H1 (cell line): ENCODE measurements at regions not wholly inside any gene's neighbourhood (a gene's known extent, or its start where the extent isn't known, plus 50 kb on each side); places are given as distances from the start of the nearest gene placed in this dataset.

ENCODE experiments used
- CTCF ChIA-PET: fragments of 300-600 bp; sonication (Branson Sonifier 250); formaldehyde crosslinking; loops from one replicate; lab custom pipeline; 2021; ENCODE audit not compliant: partially characterized antibody; lab: Charles Lee
- POLR2A ChIA-PET: fragments of 300-600 bp; sonication (Branson Sonifier 250); formaldehyde crosslinking; loops from one replicate; lab custom pipeline; 2021; ENCODE audit warnings: inconsistent platforms; ENCODE audit not compliant: partially characterized antibody; lab: Charles Lee
- DNase-seq, 2 experiments: peaks; one replicate each; pipeline versions ENCODE4 v3.0.0 to v3.0.0-alpha.2; 2010 to 2022; ENCODE audit warnings: low spot score in 2 of 2, low read depth in 1 of 2, mixed read lengths in 1 of 2
- FAIRE-seq: peaks from 2 replicates; lab custom pipeline; 2011; peaks lifted over from hg19 to GRCh38; lab: Jason Lieb, UNC
- H2AFZ ChIP-seq: 2 replicates; pipeline ENCODE4 v1.8.1; 2012; ENCODE audit warnings: low read length, inconsistent platforms
- H2AK5ac ChIP-seq: 2 replicates; pipeline ENCODE4 v1.6.1; 2013; ENCODE audit warnings: low read depth, low read length
- H2BK120ac ChIP-seq: replicated peaks from 2 replicates; pipeline ENCODE3; 2013; ENCODE audit warnings: low read depth, low read length, inconsistent platforms
- H2BK12ac ChIP-seq: 2 replicates; pipeline ENCODE4 v1.6.1; 2013; ENCODE audit warnings: low read depth, low read length
- H2BK15ac ChIP-seq: 2 replicates; pipeline ENCODE4 v1.6.1; 2013; ENCODE audit warnings: low read length
- H2BK20ac ChIP-seq: 2 replicates; pipeline ENCODE4 v1.6.1; 2013; ENCODE audit warnings: low read length
- H2BK5ac ChIP-seq: 2 replicates; pipeline ENCODE4 v1.6.1; 2013; ENCODE audit warnings: low read depth, low read length
- H3K14ac ChIP-seq: 2 replicates; pipeline ENCODE4 v1.6.1; 2013; ENCODE audit warnings: inconsistent platforms; ENCODE audit not compliant: insufficient read length
- H3K18ac ChIP-seq: 2 replicates; pipeline ENCODE4 v1.6.1; 2013; ENCODE audit warnings: low read length; ENCODE audit errors: extremely low read depth
- H3K23ac ChIP-seq: 2 replicates; pipeline ENCODE4 v1.6.1; 2013; ENCODE audit warnings: inconsistent platforms; ENCODE audit not compliant: insufficient read length
- H3K23me2 ChIP-seq: 2 replicates; pipeline ENCODE4 v1.6.1; 2013; ENCODE audit warnings: low read depth, low read length
- H3K27ac ChIP-seq: 2 replicates; pipeline ENCODE4 v1.6.1; 2011; ENCODE audit warnings: low read depth, low read length, inconsistent platforms
- H3K27me3 ChIP-seq, 4 experiments: replicated peaks in 1 of 4; 1 replicate in 1 of 4; 2 replicates in 3 of 4; pipeline versions ENCODE4 v1.6.1 to v1.8.1; 2011 to 2013; ENCODE audit warnings: low read length in 3 of 4, mild to moderate bottlenecking in 3 of 4, inconsistent platforms in 2 of 4, mixed read lengths in 2 of 4, moderate library complexity in 1 of 4; ENCODE audit not compliant: control insufficient read depth in 3 of 4, insufficient read depth in 3 of 4; ENCODE audit errors: extremely low read depth in 1 of 4
- H3K36me3 ChIP-seq, 4 experiments: 2 replicates each; pipeline versions ENCODE4 v1.6.1 to v1.8.1; 2011 to 2013; ENCODE audit warnings: mild to moderate bottlenecking in 4 of 4, low read length in 3 of 4, moderate library complexity in 2 of 4, control low read depth in 1 of 4, inconsistent platforms in 1 of 4; ENCODE audit not compliant: insufficient read depth in 4 of 4, control insufficient read depth in 2 of 4
- H3K4ac ChIP-seq: replicated peaks from 2 replicates; pipeline ENCODE3; 2013; ENCODE audit warnings: low read length, low read depth, mixed read lengths, inconsistent platforms; ENCODE audit not compliant: insufficient read length
- H3K4me1 ChIP-seq, 4 experiments: replicated peaks in 1 of 4; 1 replicate in 1 of 4; 2 replicates in 3 of 4; pipeline versions ENCODE4 v1.6.1 to v1.8.1; 2011 to 2013; ENCODE audit warnings: low read length in 3 of 4, inconsistent platforms in 2 of 4, mixed read lengths in 1 of 4; ENCODE audit not compliant: insufficient read depth in 4 of 4, control insufficient read depth in 3 of 4
- H3K4me2 ChIP-seq, 2 experiments: 2 replicates each; pipeline versions ENCODE4 v1.6.1 to v1.8.1; 2011 to 2013; ENCODE audit warnings: low read depth in 2 of 2, low read length in 2 of 2, control low read depth in 1 of 2, inconsistent platforms in 1 of 2, mild to moderate bottlenecking in 1 of 2; ENCODE audit not compliant: insufficient read depth in 1 of 2
- H3K4me3 ChIP-seq, 4 experiments: fragments of 200-600, 300-600 bp in 1 of 4; sonication (generic), shearing (Covaris generic), sonication (Bioruptor Twin) in 1 of 4; 2 replicates each; pipeline versions ENCODE4 v1.5.1 to v1.8.1; 2011 to 2016; ENCODE audit warnings: low read length in 4 of 4, low read depth in 3 of 4, control low read depth in 2 of 4, inconsistent platforms in 2 of 4, mild to moderate bottlenecking in 2 of 4, mixed read lengths in 1 of 4, moderate library complexity in 1 of 4; ENCODE audit not compliant: insufficient read depth in 2 of 4; ENCODE audit errors: extremely low read depth in 1 of 4
- H3K56ac ChIP-seq: replicated peaks from 2 replicates; pipeline ENCODE3; 2013; ENCODE audit warnings: low read depth, mild to moderate bottlenecking, mixed read lengths, low read length, inconsistent platforms; ENCODE audit not compliant: insufficient read length
- H3K79me1 ChIP-seq: 2 replicates; pipeline ENCODE4 v1.6.1; 2013; ENCODE audit warnings: low read depth, low read length, control low read depth
- H3K79me2 ChIP-seq, 2 experiments: 2 replicates each; pipeline versions ENCODE4 v1.6.1 to v1.8.1; 2012 to 2013; ENCODE audit warnings: low read length in 2 of 2, mild to moderate bottlenecking in 2 of 2, inconsistent platforms in 1 of 2; ENCODE audit not compliant: insufficient read depth in 2 of 2, control insufficient read depth in 1 of 2
- H3K9ac ChIP-seq, 4 experiments: replicated peaks in 1 of 4; 1 replicate in 1 of 4; 2 replicates in 3 of 4; pipeline versions ENCODE4 v1.6.1 to v1.8.1; 2011 to 2013; ENCODE audit warnings: low read depth in 3 of 4, low read length in 3 of 4, control low read depth in 2 of 4, mild to moderate bottlenecking in 2 of 4, moderate library complexity in 2 of 4, inconsistent platforms in 1 of 4; ENCODE audit errors: extremely low read depth in 1 of 4
- H3K9me3 ChIP-seq, 2 experiments: 2 replicates each; pipeline versions ENCODE4 v1.6.1 to v1.8.1; 2012 to 2013; ENCODE audit warnings: mild to moderate bottlenecking in 2 of 2, moderate library complexity in 2 of 2, control low read depth in 1 of 2, inconsistent platforms in 1 of 2, low read depth in 1 of 2, low read length in 1 of 2, mixed read lengths in 1 of 2; ENCODE audit not compliant: insufficient read depth in 2 of 2
- H4K20me1 ChIP-seq, 2 experiments: replicated peaks in 1 of 2; 2 replicates each; pipeline versions ENCODE3 to v1.8.1; 2011 to 2013; ENCODE audit warnings: inconsistent platforms in 2 of 2, low read length in 2 of 2, mild to moderate bottlenecking in 1 of 2; ENCODE audit not compliant: insufficient read depth in 2 of 2, control insufficient read depth in 1 of 2
- H4K5ac ChIP-seq: 2 replicates; pipeline ENCODE4 v1.6.1; 2013; ENCODE audit warnings: low read length, low read depth, mixed read lengths, inconsistent platforms; ENCODE audit not compliant: insufficient read length
- H4K8ac ChIP-seq: 2 replicates; pipeline ENCODE4 v1.8.0; 2013; ENCODE audit warnings: mild to moderate bottlenecking, moderate library complexity, low read length, inconsistent platforms; ENCODE audit not compliant: insufficient read depth; ENCODE audit errors: extremely low read depth
- H4K91ac ChIP-seq: replicated peaks from 2 replicates; pipeline ENCODE3; 2013; ENCODE audit warnings: low read length, mixed read lengths, inconsistent platforms; ENCODE audit not compliant: insufficient read length
- ATF3 ChIP-seq: IDR thresholded peaks from 2 replicates; pipeline ENCODE4 v1.6.1; 2011; ENCODE audit warnings: low read depth, mild to moderate bottlenecking, low read length; ENCODE audit not compliant: insufficient read depth
- CBX8 ChIP-seq: fragments of 300-800, 300-1000 bp; sonication (generic); IDR thresholded peaks from 2 replicates; pipeline ENCODE4 v1.7.1; 2016; ENCODE audit warnings: low read depth, low read length, borderline replicate concordance
- EGR1 ChIP-seq: IDR thresholded peaks from 2 replicates; pipeline ENCODE4 v1.6.1; 2011; ENCODE audit warnings: low read depth, low read length, borderline replicate concordance
- GABPA ChIP-seq: IDR thresholded peaks from 2 replicates; pipeline ENCODE4 v1.6.1; 2011; ENCODE audit warnings: mild to moderate bottlenecking, low read length, moderate library complexity, borderline replicate concordance; ENCODE audit not compliant: insufficient read depth
- KDM4A ChIP-seq: IDR thresholded peaks from one replicate; pipeline ENCODE4 v1.7.1; 2012; ENCODE audit warnings: low read depth, mild to moderate bottlenecking, moderate library complexity, low read length, inconsistent platforms; ENCODE audit not compliant: severe bottlenecking
- RXRA ChIP-seq: IDR thresholded peaks from 2 replicates; pipeline ENCODE4 v1.6.1; 2011; ENCODE audit warnings: low read depth, mild to moderate bottlenecking, low read length, moderate library complexity; ENCODE audit not compliant: insufficient read depth
- SIN3A ChIP-seq, 2 experiments: IDR thresholded peaks in 1 of 2; conservative IDR thresholded peaks in 1 of 2; 2 replicates each; pipeline ENCODE4 v1.6.1; 2011 to 2012; ENCODE audit warnings: low read length in 2 of 2, improper control_type of control experiment in 1 of 2, low read depth in 1 of 2, mild to moderate bottlenecking in 1 of 2
- SP4 ChIP-seq: IDR thresholded peaks from 2 replicates; pipeline ENCODE4 v1.6.1; 2012; ENCODE audit warnings: low read length, inconsistent platforms
- TAF1 ChIP-seq: IDR thresholded peaks from 2 replicates; pipeline ENCODE4 v1.6.1; 2011; ENCODE audit warnings: mild to moderate bottlenecking, low read depth, low read length
- WGBS, 2 experiments: shearing (Covaris generic) in 1 of 2; methylation state at CpG; one replicate each; pipeline versions ENCODE4 v1.1.6 to v1.1.7; 2013 to 2015; ENCODE audit warnings: low lambda C conversion rate in 2 of 2, mixed read lengths in 2 of 2, inconsistent platforms in 1 of 2, low coverage in 1 of 2, missing lambda C conversion rate in 1 of 2; ENCODE audit not compliant: insufficient replicate concordance in 2 of 2, insufficient coverage in 1 of 2, insufficient read length in 1 of 2; ENCODE audit errors: extremely low coverage in 1 of 2, missing lambda C conversion rate in 1 of 2; 5-methylcytosine and 5-hydroxymethylcytosine counted together

- CTCF ChIA-PET = no interaction called here
- Histone ChIP-seq H3K56ac (no peak overlapping the region), H4K8ac (no peak overlapping the region), H3K36me3 (no peaks in the 10 kb centered on the region), H2AFZ (no peak overlapping the region), H3K79me1 (no peaks in the 10 kb centered on the region), H3K79me2 (no peaks in the 10 kb centered on the region), H2BK20ac (no peak overlapping the region), H3K9ac (no peak overlapping the region), H3K14ac (no peak overlapping the region), H3K4me3 (no peak overlapping the region), H2AK5ac (no peak overlapping the region), H2BK12ac (no peak overlapping the region), H4K5ac (no peak overlapping the region), H3K9me3 (no peaks in the 10 kb centered on the region), H2BK120ac (no peak overlapping the region), H3K23ac (no peak overlapping the region), H2BK5ac (no peak overlapping the region), H3K27ac (no peak overlapping the region), H3K23me2 (no peaks in the 10 kb centered on the region; the same call in 1 of the 2 replicates), H4K20me1 (no peaks in the 10 kb centered on the region), H3K27me3 (no peaks in the 10 kb centered on the region), H3K4me1 (no peaks in the 10 kb centered on the region), H3K4me2 (no peak overlapping the region), H2BK15ac (no peak overlapping the region)
- no peak for DNase-seq
- no peak for FAIRE-seq
- POLR2A ChIA-PET = no interaction called here
- TF ChIP-seq SIN3A (conservative IDR thresholded peaks at IDR 0.05 in 1 of 2, IDR thresholded peaks at IDR 0.05 in 1 of 2; ENCODE audit: low read depth in 1 of 2, low read length in 2 of 2) = no peak
- TF ChIP-seq ATF3 = no peak
- no peak for TF ChIP-seq CBX8
- TF ChIP-seq SP4 = no peak
- TF ChIP-seq KDM4A = no peak
- TF ChIP-seq TAF1 = no peak
- no peak for TF ChIP-seq GABPA
- no peak for TF ChIP-seq EGR1
- no peak for TF ChIP-seq RXRA
- TF ChIP-seq, all 59 proteins: peak for 0
- 84% methylated on average over 3 of the region's 3 CpGs; no CpG with 5 or more reads in 1 of the 2 experiments for WGBS, 2 experiments
- H4K91ac ChIP-seq = no peak overlapping the region
- H3K18ac ChIP-seq = no peak overlapping the region
- H3K4ac ChIP-seq = no peak overlapping the region
These were observed 53.6 kb upstream of the DPT start for GRCh38 chr1:168782559-168783116.
